Neural cell (in vitro differentiated cells): ENCODE measurements at regions not wholly inside any gene's neighbourhood (a gene's known extent, or its start where the extent isn't known, plus 50 kb on each side); places are given as distances from the start of the nearest gene placed in this dataset.

Experiments used
- CTCF ChIP-seq: fragments of 450-650 bp; IDR thresholded peaks from 2 replicates; pipeline ENCODE4 v1.5.1; 2014; ENCODE audit warnings: antibody characterized with exemption, mild to moderate bottlenecking, moderate library complexity; ENCODE audit not compliant: poor library complexity, severe bottlenecking
- EP300 ChIP-seq: fragments of 450-650 bp; conservative IDR thresholded peaks from 2 replicates; pipeline ENCODE4 v1.6.1; 2014; ENCODE audit warnings: antibody characterized with exemption, mild to moderate bottlenecking, moderate library complexity; ENCODE audit not compliant: poor library complexity, severe bottlenecking
- EZH2 ChIP-seq: fragments of 200-600, 300-800 bp; shearing (Covaris generic), sonication (generic); IDR thresholded peaks from 2 replicates; pipeline ENCODE4 v1.6.1; 2014; ENCODE audit warnings: antibody characterized with exemption, low read length, borderline replicate concordance, mild to moderate bottlenecking; ENCODE audit not compliant: insufficient read depth, poor library complexity, severe bottlenecking
- MXI1 ChIP-seq: fragments of 450-650 bp; conservative IDR thresholded peaks from 2 replicates; pipeline ENCODE4 v1.6.1; 2014; ENCODE audit warnings: antibody characterized with exemption, mild to moderate bottlenecking; ENCODE audit not compliant: poor library complexity, severe bottlenecking
- POLR2AphosphoS5 ChIP-seq: IDR thresholded peaks from 2 replicates; pipeline ENCODE4 v1.6.1; 2012
- RAD21 ChIP-seq: fragments of 450-650 bp; conservative IDR thresholded peaks from 2 replicates; pipeline ENCODE4 v1.6.1; 2014; ENCODE audit warnings: antibody characterized with exemption, mild to moderate bottlenecking, moderate library complexity
- SMC3 ChIP-seq: fragments of 450-650 bp; conservative IDR thresholded peaks from 2 replicates; pipeline ENCODE4 v1.6.1; 2014; ENCODE audit warnings: antibody characterized with exemption, mild to moderate bottlenecking, moderate library complexity; ENCODE audit not compliant: poor library complexity
- TAF1 ChIP-seq: IDR thresholded peaks from 2 replicates; pipeline ENCODE4 v1.6.1; 2012; ENCODE audit warnings: low read depth

DNA sequence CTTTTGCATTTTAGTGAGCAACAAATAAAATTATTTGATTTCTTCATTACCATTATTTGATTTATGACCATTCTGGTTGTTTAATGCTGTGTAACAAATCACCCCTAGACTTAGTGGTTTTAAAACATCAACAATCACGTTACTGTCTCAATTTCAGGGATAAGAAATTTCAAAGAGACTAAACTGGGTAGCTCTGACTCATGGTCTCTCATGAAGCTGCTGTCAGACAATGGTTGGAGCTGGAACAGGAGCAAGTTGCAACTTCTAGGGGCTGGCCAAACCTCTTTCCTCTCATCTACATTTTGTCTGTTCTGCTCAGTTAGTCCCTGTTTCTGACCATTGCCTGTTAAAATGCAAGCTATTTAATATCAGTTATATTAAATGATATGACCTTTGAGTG is 517.0 kb downstream of the KCNH5 start:
- TF ChIP-seq EZH2 (no peak), RAD21 (no peak), CTCF (no peak), SMC3 (no peak), TAF1 (no peak), EP300 (no peak), MXI1 (no peak), POLR2AphosphoS5 (no peak)
